Skeletal muscle tissue (tissue), 3 donors: ENCODE measurements at regions not wholly inside any gene's neighbourhood (a gene's known extent, or its start where the extent isn't known, plus 50 kb on each side); places are given as distances from the start of the nearest gene placed in this dataset.

Source experiments
- H3K27ac ChIP-seq: one replicate; pipeline ENCODE4 v1.7.0; 2013; ENCODE audit warnings: mild to moderate bottlenecking, low read depth, low read length, inconsistent platforms
- H3K27me3 ChIP-seq, 3 donors: one replicate each; pipeline ENCODE4 v1.7.0; 2013; ENCODE audit warnings: low read length in 3 of 3; ENCODE audit not compliant: control insufficient read depth in 3 of 3, insufficient read depth in 3 of 3
- H3K36me3 ChIP-seq, 3 donors: one replicate each; pipeline ENCODE4 v1.7.0; 2013; ENCODE audit warnings: low read length in 3 of 3; ENCODE audit not compliant: control insufficient read depth in 3 of 3, insufficient read depth in 3 of 3
- H3K4me1 ChIP-seq, 3 donors: one replicate each; pipeline ENCODE4 v1.7.0; 2013; ENCODE audit warnings: low read length in 3 of 3, mild to moderate bottlenecking in 3 of 3; ENCODE audit not compliant: control insufficient read depth in 3 of 3, insufficient read depth in 3 of 3
- H3K4me3 ChIP-seq, 3 donors: one replicate each; pipeline ENCODE4 v1.7.0; 2013; ENCODE audit warnings: low read length in 3 of 3
- H3K9ac ChIP-seq, 3 donors: one replicate each; pipeline ENCODE4 v1.7.0; 2013; ENCODE audit warnings: low read length in 3 of 3, mild to moderate bottlenecking in 3 of 3, moderate library complexity in 2 of 3, low read depth in 1 of 3
- H3K9me3 ChIP-seq, 3 donors: one replicate each; pipeline ENCODE4 v1.7.0; 2013; ENCODE audit warnings: low read length in 3 of 3; ENCODE audit not compliant: control insufficient read depth in 3 of 3
- donor health status: Osteomylitis.

DNA sequence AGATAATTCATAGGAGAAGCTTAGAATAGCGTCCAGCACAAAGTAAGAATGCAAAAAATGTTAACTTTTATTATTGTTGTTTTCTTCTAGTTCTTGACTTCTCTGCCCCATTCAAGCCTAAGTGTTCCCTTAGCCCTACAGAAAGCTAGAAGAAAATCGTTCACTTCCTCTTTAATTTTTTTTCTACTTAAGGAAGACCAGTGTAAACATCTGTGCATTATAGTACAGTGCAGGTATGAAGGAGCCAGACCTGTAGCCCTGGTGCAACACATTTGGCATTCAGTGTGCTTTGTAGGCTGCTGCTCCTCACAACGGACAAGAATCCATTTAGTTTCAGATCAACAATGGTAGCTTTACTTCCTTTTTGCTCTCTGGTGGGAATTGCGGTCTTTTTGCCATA is 127.8 kb upstream of the SLC7A14 start:
- Histone ChIP-seq H3K36me3 (no peaks in the 10 kb centered on the region), H3K4me1 (no peaks in the 10 kb centered on the region), H3K9me3 (peaks cover 0 to 6% (median 4%) of the 10 kb centered on the region in 3 donors), H3K4me3 (no peak overlapping the region), H3K27me3 (no peaks in the 10 kb centered on the region), H3K9ac (no peak overlapping the region), H3K27ac (no peak overlapping the region)

DNA sequence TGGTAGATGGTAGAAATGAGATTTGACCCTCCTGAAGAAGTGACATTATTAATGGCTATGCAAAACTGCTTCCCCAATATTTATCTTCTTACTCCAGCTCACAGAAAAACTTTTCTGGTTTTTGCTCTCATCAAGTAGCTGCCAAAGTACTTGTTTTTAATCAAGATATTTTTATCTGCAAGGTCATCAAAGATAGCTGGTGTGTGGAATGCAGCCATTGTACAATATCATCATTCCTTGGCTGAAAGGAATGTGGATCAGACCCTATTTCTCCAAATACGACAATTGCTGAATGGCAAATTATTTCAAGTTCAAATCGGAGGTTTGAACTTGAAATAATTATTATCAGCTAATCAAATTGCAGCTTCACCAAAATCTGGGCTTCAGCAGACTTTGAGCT is 126.9 kb upstream of the SLC7A14 start:
- Histone ChIP-seq H3K9ac (no peak overlapping the region), H3K27ac (no peak overlapping the region), H3K4me1 (no peaks in the 10 kb centered on the region), H3K36me3 (no peaks in the 10 kb centered on the region), H3K9me3 (peaks cover 0 to 6% (median 4%) of the 10 kb centered on the region in 3 donors), H3K4me3 (no peak overlapping the region), H3K27me3 (no peaks in the 10 kb centered on the region)

DNA sequence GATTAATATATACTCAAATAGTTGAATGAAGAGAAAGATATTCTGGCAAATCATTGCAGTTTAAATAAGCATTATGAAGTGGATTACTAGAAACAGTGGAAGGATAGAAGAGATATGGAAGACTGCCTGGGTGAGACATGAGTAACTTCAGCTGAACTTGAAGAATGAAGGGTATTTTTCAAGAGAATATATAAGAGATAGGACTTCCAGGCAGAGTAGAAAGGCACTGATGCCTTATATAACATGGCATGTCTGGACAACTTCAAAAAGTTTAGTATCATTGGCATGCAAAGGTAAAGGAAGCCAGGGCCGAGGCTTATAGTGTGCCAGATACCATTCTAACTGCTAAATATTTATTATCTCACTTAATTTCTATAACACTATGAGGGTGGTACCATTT is 126.5 kb upstream of the SLC7A14 start:
- Histone ChIP-seq H3K9me3 (peaks cover 0 to 6% (median 4%) of the 10 kb centered on the region in 3 donors), H3K4me3 (no peak overlapping the region), H3K9ac (no peak overlapping the region), H3K36me3 (no peaks in the 10 kb centered on the region), H3K4me1 (no peaks in the 10 kb centered on the region), H3K27ac (no peak overlapping the region), H3K27me3 (no peaks in the 10 kb centered on the region)

DNA sequence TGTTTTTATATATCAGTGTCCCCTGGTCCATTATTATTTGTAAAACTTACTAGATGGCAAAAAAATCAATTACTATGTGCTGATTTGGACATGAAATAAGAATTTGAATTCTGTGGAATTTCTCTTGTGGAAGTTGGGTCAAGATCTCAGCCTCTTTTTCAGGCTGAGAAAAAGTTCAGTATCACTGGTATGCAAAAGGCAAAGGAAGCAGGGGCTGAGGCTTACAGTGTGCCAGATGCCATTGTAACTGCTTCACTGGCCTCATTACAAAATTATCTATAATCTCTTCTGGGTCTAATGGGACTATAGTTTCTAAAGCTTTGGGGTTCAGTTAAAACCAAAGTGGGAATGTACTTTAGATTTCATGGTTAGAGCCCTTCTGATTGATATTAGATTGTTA is 125.9 kb upstream of the SLC7A14 start:
- H3K4me3 ChIP-seq: no peak overlapping the region
- no peak overlapping the region for H3K9ac ChIP-seq
- H3K27me3 ChIP-seq: no peaks in the 10 kb centered on the region
- H3K36me3 ChIP-seq: no peaks in the 10 kb centered on the region
- peaks cover 0 to 6% (median 4%) of the 10 kb centered on the region in 3 donors for H3K9me3 ChIP-seq
- H3K27ac ChIP-seq: no peak overlapping the region
- no peaks in the 10 kb centered on the region for H3K4me1 ChIP-seq

DNA sequence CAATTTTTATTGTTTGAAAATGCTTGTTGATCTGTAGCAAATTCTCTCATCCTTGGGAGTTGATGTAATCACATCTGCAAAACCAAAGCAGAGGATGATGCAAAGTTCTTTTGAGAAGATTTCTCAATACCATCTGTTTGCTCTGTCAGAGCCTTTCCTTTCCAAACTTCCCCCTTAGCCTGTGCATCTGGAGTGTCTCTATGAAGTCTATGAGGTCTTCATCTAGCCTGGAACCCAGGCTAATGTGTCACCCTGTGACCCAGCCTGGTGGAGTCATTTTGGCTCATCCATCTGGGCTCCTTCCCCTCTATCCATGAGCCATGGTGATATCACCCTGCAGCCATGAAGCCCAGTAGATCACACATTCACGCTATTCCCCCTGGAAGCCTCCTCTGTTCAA is 123.2 kb upstream of the SLC7A14 start:
- no peaks in the 10 kb centered on the region for H3K27me3 ChIP-seq
- H3K27ac ChIP-seq: no peak overlapping the region
- H3K9ac ChIP-seq: no peak overlapping the region
- H3K9me3 ChIP-seq: peaks cover 0 to 6% (median 4%) of the 10 kb centered on the region in 3 donors
- no peak overlapping the region for H3K4me3 ChIP-seq
- H3K36me3 ChIP-seq: no peaks in the 10 kb centered on the region
- H3K4me1 ChIP-seq: no peaks in the 10 kb centered on the region

DNA sequence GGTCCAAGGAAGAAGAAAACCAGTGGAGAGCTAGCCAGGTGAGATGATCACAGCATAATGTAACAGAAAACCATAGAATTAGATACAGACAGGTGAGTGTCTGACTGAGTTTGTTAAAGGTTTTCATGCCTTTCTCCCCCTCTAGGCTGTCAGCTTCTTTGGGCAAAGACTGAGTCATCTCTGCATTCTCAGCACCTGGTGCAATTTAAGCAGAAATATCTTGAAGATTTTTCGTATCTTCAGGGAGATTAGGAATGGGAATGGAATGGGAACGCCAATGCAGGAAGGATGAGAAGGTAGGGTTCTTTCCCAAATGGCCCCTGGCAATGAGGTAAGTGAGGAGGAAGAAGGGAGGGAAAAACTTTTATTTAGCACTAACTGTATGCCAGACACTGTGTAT is 122.0 kb upstream of the SLC7A14 start:
- H3K36me3 ChIP-seq: no peaks in the 10 kb centered on the region
- H3K9ac ChIP-seq: no peak overlapping the region
- H3K27me3 ChIP-seq: no peaks in the 10 kb centered on the region
- H3K9me3 ChIP-seq: peaks cover 0 to 6% (median 4%) of the 10 kb centered on the region in 3 donors
- no peak overlapping the region for H3K4me3 ChIP-seq
- no peak overlapping the region for H3K27ac ChIP-seq
- H3K4me1 ChIP-seq: no peaks in the 10 kb centered on the region

DNA sequence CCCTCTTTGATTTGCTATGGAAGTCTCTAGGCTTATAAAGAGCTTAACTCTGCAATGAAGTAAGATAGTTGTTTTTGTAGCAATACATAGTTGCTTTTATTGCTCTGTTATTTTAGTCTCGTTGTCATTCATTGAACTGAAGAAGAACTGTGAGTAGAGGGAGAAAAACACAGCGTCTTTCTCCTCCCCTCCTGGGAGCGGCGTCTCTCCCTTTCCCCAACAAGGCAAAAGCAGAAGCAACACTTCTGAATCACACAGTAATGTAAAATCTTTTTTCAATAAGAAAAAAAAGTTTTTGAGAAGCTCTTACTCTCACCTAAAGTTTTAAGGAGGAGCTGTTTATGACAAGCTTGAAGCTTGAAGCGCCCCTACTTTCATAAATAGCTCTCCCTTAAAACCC is 119.3 kb upstream of the SLC7A14 start:
- Histone ChIP-seq H3K4me1 (no peaks in the 10 kb centered on the region), H3K4me3 (no peak overlapping the region), H3K27ac (no peak overlapping the region), H3K9me3 (peaks cover 0 to 5% (median under 1%) of the 10 kb centered on the region in 3 donors), H3K9ac (no peak overlapping the region), H3K27me3 (no peaks in the 10 kb centered on the region), H3K36me3 (no peaks in the 10 kb centered on the region)

DNA sequence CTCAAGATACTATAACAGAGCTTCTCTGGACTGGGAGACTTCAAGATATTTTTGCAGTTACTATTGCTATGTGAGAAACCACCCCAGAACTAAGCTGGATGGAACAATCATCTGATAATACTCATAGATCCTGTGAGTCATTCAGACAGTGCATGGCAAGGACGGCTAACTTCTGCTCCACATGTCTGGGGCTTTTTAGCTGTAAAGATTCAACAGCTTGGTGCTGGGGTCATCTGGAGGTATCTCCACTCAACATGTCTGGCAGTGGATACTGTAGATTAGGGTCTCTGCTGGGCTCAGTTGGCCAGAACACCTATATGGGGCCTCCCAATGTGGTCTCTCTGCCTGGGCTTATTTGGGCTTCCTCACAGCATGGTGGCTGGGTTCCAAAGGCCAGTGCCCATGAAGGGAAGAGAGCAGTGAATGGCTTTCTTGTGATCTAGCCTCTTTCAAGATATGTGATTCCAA is 117.3 kb upstream of the SLC7A14 start:
- H3K27me3 ChIP-seq: no peaks in the 10 kb centered on the region
- H3K9me3 ChIP-seq: no peaks in the 10 kb centered on the region
- H3K4me1 ChIP-seq: no peaks in the 10 kb centered on the region
- H3K4me3 ChIP-seq: no peak overlapping the region
- no peak overlapping the region for H3K9ac ChIP-seq
- H3K36me3 ChIP-seq: no peaks in the 10 kb centered on the region
- no peak overlapping the region for H3K27ac ChIP-seq

DNA sequence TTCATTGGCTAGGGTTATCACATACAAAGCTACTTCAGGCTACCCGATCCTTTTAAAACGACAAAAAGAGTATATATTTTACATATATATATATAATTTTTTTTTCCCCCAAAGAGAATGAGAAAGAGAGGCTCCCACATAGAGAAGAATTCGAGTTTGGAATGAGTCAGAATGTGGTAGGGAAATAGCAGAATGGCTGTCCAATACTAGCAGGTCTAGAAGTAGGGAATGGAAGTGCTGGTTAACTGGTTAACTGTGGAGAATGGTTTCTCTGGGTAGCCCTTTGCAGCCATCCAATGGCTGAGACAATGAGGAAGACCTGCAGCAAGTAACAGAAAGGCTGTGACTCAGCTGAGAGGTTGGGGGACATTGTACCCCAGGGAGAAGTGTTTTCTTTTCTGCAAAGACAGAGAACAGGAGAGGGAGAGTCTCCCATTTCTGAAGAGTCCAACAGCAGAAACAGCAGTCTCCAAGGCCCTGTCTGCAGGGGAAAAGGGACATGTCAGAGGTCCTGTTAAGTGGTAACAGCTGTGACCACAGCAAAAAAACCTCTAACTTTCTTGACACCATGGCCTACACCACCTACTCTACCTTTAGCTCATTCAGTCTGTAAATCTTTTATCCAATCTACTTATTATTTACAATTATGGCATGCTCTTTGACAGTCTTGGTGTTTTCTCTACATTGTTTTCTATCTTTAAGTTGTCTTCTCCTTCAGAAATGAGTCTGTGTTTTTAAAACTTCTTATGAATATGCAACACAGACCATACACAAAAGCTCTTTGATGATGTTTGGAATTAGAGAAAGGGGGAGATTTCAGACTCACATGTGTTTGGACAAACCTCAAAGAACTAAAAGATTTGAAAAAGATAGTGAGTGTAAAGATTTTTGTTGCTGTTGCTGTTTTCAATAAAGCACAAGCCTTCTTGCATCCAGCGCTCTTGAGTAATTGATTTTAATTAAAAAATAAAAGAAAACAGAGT is 116.1 kb upstream of the SLC7A14 start:
- Histone ChIP-seq H3K4me1 (no peaks in the 10 kb centered on the region), H3K36me3 (no peaks in the 10 kb centered on the region), H3K27me3 (no peaks in the 10 kb centered on the region), H3K4me3 (no peak overlapping the region), H3K27ac (no peak overlapping the region), H3K9me3 (no peaks in the 10 kb centered on the region), H3K9ac (no peak overlapping the region)

DNA sequence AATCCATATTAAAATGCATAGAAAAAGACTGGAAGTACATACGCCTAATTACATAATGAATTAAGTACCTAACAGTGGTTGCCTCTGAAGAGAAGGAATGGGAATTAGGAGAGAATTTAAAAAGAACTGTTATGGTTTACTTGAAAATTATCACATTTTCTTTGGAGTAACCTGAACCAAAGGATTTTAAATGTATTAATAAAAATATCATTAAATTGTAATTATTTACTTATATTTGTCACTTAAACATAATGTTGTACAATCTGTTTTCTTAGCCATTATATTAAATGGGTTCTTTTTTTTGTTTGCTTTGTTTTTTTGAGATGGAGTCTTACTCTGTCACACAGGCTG is 114.2 kb upstream of the SLC7A14 start:
- Histone ChIP-seq H3K9ac (no peak overlapping the region), H3K27me3 (no peaks in the 10 kb centered on the region), H3K27ac (no peak overlapping the region), H3K4me3 (no peak overlapping the region), H3K36me3 (no peaks in the 10 kb centered on the region), H3K9me3 (no peaks in the 10 kb centered on the region), H3K4me1 (no peaks in the 10 kb centered on the region)
